Neural progenitor cell (in vitro differentiated cells): ENCODE measurements at regions not wholly inside any gene's neighbourhood (a gene's known extent, or its start where the extent isn't known, plus 50 kb on each side); places are given as distances from the start of the nearest gene placed in this dataset.

Experiments
- DNase-seq: peaks from one replicate; pipeline ENCODE4 v3.0.0-alpha.2; 2016; ENCODE audit warnings: low spot score
- H2AFZ ChIP-seq: fragments of 200-600 bp; sonication (generic); replicated peaks from 2 replicates; pipeline ENCODE4 v1.6.1; 2016; ENCODE audit warnings: antibody characterized with exemption
- H3F3A ChIP-seq: fragments of 200-600 bp; sonication (generic); 2 replicates; pipeline ENCODE4 v1.6.1; 2016; ENCODE audit warnings: antibody characterized with exemption, low read depth
- H3K27ac ChIP-seq: fragments of 200-600 bp; sonication (generic); 2 replicates; pipeline ENCODE4 v1.5.1; 2016; ENCODE audit warnings: mild to moderate bottlenecking
- H3K27me3 ChIP-seq: fragments of 200-600 bp; sonication (generic); 2 replicates; pipeline ENCODE4 v1.6.1; 2016; ENCODE audit warnings: mild to moderate bottlenecking, moderate library complexity
- H3K36me3 ChIP-seq: fragments of 200-600 bp; sonication (generic); 2 replicates; pipeline ENCODE4 v1.5.1; 2016
- H3K4me1 ChIP-seq: fragments of 200-600 bp; sonication (generic); 2 replicates; pipeline ENCODE4 v1.6.1; 2016; ENCODE audit warnings: mixed run types
- H3K4me2 ChIP-seq: fragments of 200-600 bp; sonication (generic); 2 replicates; pipeline ENCODE4 v1.6.1; 2016
- H3K4me3 ChIP-seq: fragments of 200-600 bp; sonication (generic); 2 replicates; pipeline ENCODE4 v1.5.1; 2016
- H3K79me2 ChIP-seq: fragments of 200-600 bp; sonication (generic); 2 replicates; pipeline ENCODE4 v1.6.1; 2016; ENCODE audit warnings: low read depth
- H3K9ac ChIP-seq: fragments of 200-600 bp; sonication (generic); 2 replicates; pipeline ENCODE4 v1.6.1; 2016
- H3K9me3 ChIP-seq: fragments of 200-600 bp; sonication (generic); 2 replicates; pipeline ENCODE4 v1.5.1; 2016; ENCODE audit warnings: low read depth
- H4K20me1 ChIP-seq: fragments of 200-600 bp; sonication (generic); 2 replicates; pipeline ENCODE4 v1.6.1; 2016; ENCODE audit warnings: low read depth
- H3K27ac Mint-ChIP-seq: 3 replicates; pipeline ENCODE4 v1.8.0; 2021; ENCODE audit warnings: mixed read lengths
- H3K27me3 Mint-ChIP-seq: 2 replicates; pipeline ENCODE4 v1.8.0; 2022; ENCODE audit warnings: low read depth, mild to moderate bottlenecking, inconsistent platforms, moderate library complexity, mixed read lengths; ENCODE audit not compliant: insufficient read depth
- H3K36me3 Mint-ChIP-seq: 3 replicates; pipeline ENCODE4 v1.8.0; 2021; ENCODE audit warnings: mixed read lengths
- H3K4me1 Mint-ChIP-seq: 3 replicates; pipeline ENCODE4 v1.8.0; 2021; ENCODE audit warnings: mixed read lengths
- H3K4me3 Mint-ChIP-seq: 3 replicates; pipeline ENCODE4 v1.8.0; 2021; ENCODE audit warnings: mild to moderate bottlenecking, moderate library complexity, mixed read lengths
- H3K9me3 Mint-ChIP-seq: 3 replicates; pipeline ENCODE4 v1.8.0; 2020; ENCODE audit warnings: mixed read lengths
- CTCF ChIP-seq: fragments of 200-600 bp; sonication (generic); IDR thresholded peaks from 2 replicates; pipeline ENCODE4 v1.5.1; 2017; ENCODE audit warnings: antibody characterized with exemption, mild to moderate bottlenecking
- EZH2 ChIP-seq: fragments of 200-600 bp; sonication (generic); IDR thresholded peaks from 2 replicates; pipeline ENCODE4 v1.6.1; 2017; ENCODE audit warnings: antibody characterized with exemption, mild to moderate bottlenecking, moderate library complexity
- EZH2phosphoT487 ChIP-seq: fragments of 200-600 bp; sonication (generic); IDR thresholded peaks from 2 replicates; pipeline ENCODE4 v1.6.1; 2017; ENCODE audit warnings: antibody characterized with exemption

GRCh38 chr5:107056278-107056677 is 614.5 kb downstream of the EFNA5 start:
- Histone ChIP-seq H2AFZ (no peak overlapping the region), H3F3A (no peaks in the 10 kb centered on the region), H3K27ac (no peak overlapping the region), H3K4me3 (no peak overlapping the region), H3K9ac (no peak overlapping the region), H3K79me2 (no peaks in the 10 kb centered on the region), H3K4me2 (no peak overlapping the region), H3K9me3 (no peaks in the 10 kb centered on the region), H3K4me1 (no peaks in the 10 kb centered on the region), H3K27me3 (no peaks in the 10 kb centered on the region), H4K20me1 (no peaks in the 10 kb centered on the region), H3K36me3 (no peaks in the 10 kb centered on the region)
- no peaks in the 10 kb centered on the region for H3K36me3 Mint-ChIP-seq
- TF ChIP-seq EZH2phosphoT487 (no peak), CTCF (no peak), EZH2 (no peak)
- H3K4me1 Mint-ChIP-seq = no peaks in the 10 kb centered on the region
- H3K27ac Mint-ChIP-seq = no peak overlapping the region
- no peaks in the 10 kb centered on the region for H3K27me3 Mint-ChIP-seq
- no peak overlapping the region for H3K4me3 Mint-ChIP-seq
- no peaks in the 10 kb centered on the region for H3K9me3 Mint-ChIP-seq
- no peak for DNase-seq

- H3K9me3 Mint-ChIP-seq = peaks cover 3% of the 10 kb centered on the region
- Histone ChIP-seq H3K79me2 (no peaks in the 10 kb centered on the region), H2AFZ (no peak overlapping the region), H3K36me3 (no peaks in the 10 kb centered on the region), H3K27ac (no peak overlapping the region), H3K4me3 (no peak overlapping the region), H3F3A (no peaks in the 10 kb centered on the region), H3K4me2 (no peak overlapping the region), H4K20me1 (no peaks in the 10 kb centered on the region), H3K27me3 (no peaks in the 10 kb centered on the region), H3K9ac (no peak overlapping the region), H3K4me1 (no peaks in the 10 kb centered on the region), H3K9me3 (peaks cover 4% of the 10 kb centered on the region)
- TF ChIP-seq EZH2 = no peak
- TF ChIP-seq CTCF = no peak
- TF ChIP-seq EZH2phosphoT487 = no peak
- H3K27ac Mint-ChIP-seq = no peak overlapping the region
- H3K4me1 Mint-ChIP-seq = no peaks in the 10 kb centered on the region
- H3K4me3 Mint-ChIP-seq = no peak overlapping the region
- no peak for DNase-seq
- no peaks in the 10 kb centered on the region for H3K36me3 Mint-ChIP-seq
- no peaks in the 10 kb centered on the region for H3K27me3 Mint-ChIP-seq
These were observed 623.7 kb downstream of the EFNA5 start for GRCh38 chr5:107047048-107047447.

- Mint-ChIP-seq H3K27ac (no peak overlapping the region), H3K9me3 (no peaks in the 10 kb centered on the region), H3K36me3 (no peaks in the 10 kb centered on the region), H3K4me3 (no peak overlapping the region), H3K4me1 (no peaks in the 10 kb centered on the region), H3K27me3 (no peaks in the 10 kb centered on the region)
- no peak overlapping the region for H3K27ac ChIP-seq
- H4K20me1 ChIP-seq = no peaks in the 10 kb centered on the region
- H3K36me3 ChIP-seq = no peaks in the 10 kb centered on the region
- H3K4me2 ChIP-seq = no peak overlapping the region
- no peak overlapping the region for H2AFZ ChIP-seq
- no peaks in the 10 kb centered on the region for H3K4me1 ChIP-seq
- no peaks in the 10 kb centered on the region for H3F3A ChIP-seq
- no peaks in the 10 kb centered on the region for H3K27me3 ChIP-seq
- no peaks in the 10 kb centered on the region for H3K79me2 ChIP-seq
- no peak overlapping the region for H3K4me3 ChIP-seq
- no peak overlapping the region for H3K9ac ChIP-seq
- TF ChIP-seq EZH2 = no peak
- no peak for TF ChIP-seq EZH2phosphoT487
- TF ChIP-seq CTCF = no peak
- no peaks in the 10 kb centered on the region for H3K9me3 ChIP-seq
- no peak for DNase-seq
These were observed 627.1 kb downstream of the EFNA5 start for GRCh38 chr5:107043665-107044064.

- Histone ChIP-seq H4K20me1 (no peaks in the 10 kb centered on the region), H3K9me3 (no peaks in the 10 kb centered on the region), H3K4me2 (no peak overlapping the region), H3K36me3 (no peaks in the 10 kb centered on the region), H3K4me1 (no peaks in the 10 kb centered on the region), H2AFZ (no peak overlapping the region), H3K4me3 (no peak overlapping the region), H3K27ac (no peak overlapping the region), H3K79me2 (no peaks in the 10 kb centered on the region), H3K27me3 (no peaks in the 10 kb centered on the region), H3F3A (no peaks in the 10 kb centered on the region), H3K9ac (no peak overlapping the region)
- no peaks in the 10 kb centered on the region for H3K4me1 Mint-ChIP-seq
- no peak overlapping the region for H3K4me3 Mint-ChIP-seq
- H3K36me3 Mint-ChIP-seq = no peaks in the 10 kb centered on the region
- no peak overlapping the region for H3K27ac Mint-ChIP-seq
- H3K27me3 Mint-ChIP-seq = no peaks in the 10 kb centered on the region
- no peaks in the 10 kb centered on the region for H3K9me3 Mint-ChIP-seq
- no peak for DNase-seq
- TF ChIP-seq CTCF = no peak
- TF ChIP-seq EZH2phosphoT487 = no peak
- no peak for TF ChIP-seq EZH2
These were observed 629.8 kb downstream of the EFNA5 start for GRCh38 chr5:107040907-107041306.
